HG02885 (cell line): ENCODE measurements at regions not wholly inside any gene's neighbourhood (a gene's known extent, or its start where the extent isn't known, plus 50 kb on each side); places are given as distances from the start of the nearest gene placed in this dataset.
"Not testable (repeated sequence)": the region's sequence is repeated elsewhere in the genome, so short reads cannot be mapped to it uniquely, and the experiment has no call there.

Experiments used
- ATAC-seq: cut with Tn5 transposase; IDR thresholded peaks from one replicate; pipeline ENCODE4 v1.9.1; 2021; ENCODE audit warnings: mild to moderate bottlenecking; ENCODE audit not compliant: unreplicated experiment, poor library complexity

DNA sequence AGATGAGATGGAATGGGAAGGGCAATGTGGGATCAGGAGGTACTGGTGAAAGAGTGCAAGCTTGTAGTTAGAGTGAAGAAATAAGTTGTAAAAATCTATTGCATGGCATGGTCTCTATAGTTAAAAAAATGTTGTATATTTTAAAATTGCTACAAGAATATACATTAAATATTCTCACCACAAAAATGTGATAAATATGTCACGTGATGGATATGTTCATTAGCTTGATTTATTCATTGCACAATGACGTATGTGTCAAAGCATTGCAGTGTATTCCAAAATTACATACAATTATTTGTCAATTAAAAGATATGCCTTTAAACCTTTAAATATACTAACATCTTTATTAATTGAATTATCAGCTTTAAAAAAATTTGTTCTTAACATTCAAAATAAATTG, 1607.1 kb downstream of the REEP3 start:
- no peak for ATAC-seq

GRCh38 chr10:65130162-65130758, 1609.1 kb downstream of the REEP3 start:
- no peak for ATAC-seq

GRCh38 chr10:65133652-65134051, 1612.5 kb downstream of the REEP3 start:
- ATAC-seq, result no peak

GRCh38 chr10:65135508-65135907, 1614.3 kb downstream of the REEP3 start:
- ATAC-seq, result no peak

DNA sequence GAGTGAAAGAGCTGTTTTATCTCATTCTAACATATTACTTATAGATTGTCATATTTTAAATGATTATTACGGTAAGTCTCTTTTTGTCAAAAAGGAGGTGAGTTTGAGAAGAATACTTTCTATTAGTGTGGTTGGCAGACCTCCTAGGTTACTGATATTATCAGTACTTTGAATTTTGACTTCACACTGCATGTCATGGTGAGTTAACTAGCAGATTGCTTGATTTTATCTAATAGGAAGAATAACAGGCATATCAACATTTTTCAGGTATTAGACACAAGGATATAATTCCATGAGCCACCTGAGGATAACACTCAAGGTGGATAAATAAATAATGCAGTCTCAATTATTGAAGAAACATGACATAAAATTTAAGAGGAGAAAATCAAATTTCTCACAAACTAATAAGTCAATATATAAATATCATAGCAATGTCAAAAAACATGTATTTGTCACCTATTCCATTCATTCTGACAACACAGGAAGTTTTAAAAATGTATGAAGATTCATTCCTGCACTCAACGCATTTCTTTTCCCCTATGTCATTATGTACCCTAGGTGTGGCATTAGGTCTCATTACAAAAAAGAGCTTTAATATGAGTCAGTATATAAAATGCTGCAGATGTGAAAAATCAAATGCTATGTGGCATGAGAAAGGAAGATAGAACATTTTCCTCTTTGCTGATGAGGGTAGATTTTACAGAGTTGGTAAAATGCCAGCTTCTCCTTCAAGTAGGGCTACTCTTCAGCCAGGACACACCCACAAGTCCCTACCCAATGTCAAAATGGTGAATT, 1621.6 kb downstream of the REEP3 start:
- no peak for ATAC-seq

DNA sequence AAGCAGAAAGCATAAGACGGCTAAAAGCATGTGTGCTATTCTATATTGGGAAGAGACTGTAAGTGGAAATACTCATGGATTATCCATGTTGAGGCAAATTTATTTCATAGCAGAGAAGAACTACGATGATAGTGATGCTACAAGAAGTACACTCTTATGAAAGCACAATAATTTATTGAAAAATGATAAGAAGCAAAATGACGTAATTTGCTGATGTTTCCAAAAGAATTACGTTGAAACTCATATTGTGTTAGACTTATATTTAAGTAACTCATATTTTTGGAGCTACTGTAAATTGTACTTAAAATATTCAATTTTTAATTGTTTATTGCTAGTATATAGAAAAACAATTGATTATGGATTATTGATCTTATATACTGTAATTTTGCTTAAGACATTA, 1622.5 kb downstream of the REEP3 start:
- ATAC-seq, result no peak

DNA sequence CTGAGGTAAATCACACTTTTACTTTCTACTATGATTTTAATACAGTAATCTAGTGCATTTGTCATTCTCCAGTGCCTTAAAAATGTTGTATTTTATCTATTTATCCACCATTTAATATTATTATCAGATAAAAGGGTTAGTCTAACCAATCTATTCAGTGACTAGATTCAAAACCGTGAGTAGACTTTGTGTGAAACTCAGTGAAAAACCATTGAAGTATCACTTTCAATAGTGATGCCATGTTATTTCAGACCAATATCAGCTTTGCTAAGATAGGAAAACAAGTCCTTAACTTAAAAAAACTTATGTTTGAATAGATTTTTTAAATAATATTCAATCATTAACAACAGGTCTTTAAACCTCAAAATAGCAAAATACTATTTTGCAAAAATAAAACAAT, 1628.7 kb downstream of the REEP3 start:
- ATAC-seq, result no peak

GRCh38 chr10:65166272-65166671, 1645.1 kb downstream of the REEP3 start:
- ATAC-seq, result no peak

DNA sequence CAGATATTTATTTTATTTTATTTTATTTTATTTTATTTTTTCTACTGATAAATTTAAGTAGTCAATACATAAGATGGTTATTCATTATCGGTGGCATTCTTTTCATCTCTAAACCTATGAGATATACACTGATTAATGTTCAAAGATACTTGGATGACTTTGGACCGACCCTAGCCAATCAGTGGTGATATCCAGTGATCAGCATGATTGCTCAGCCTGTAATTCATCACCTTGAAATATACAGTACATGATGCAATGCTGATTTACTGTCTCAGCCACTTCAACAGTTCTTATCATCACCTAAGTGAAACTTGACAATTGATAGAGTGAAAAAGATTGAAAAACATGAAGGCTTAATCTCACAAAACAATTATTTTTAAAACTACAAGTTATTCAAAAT, 1651.0 kb downstream of the REEP3 start:
- no peak for ATAC-seq

DNA sequence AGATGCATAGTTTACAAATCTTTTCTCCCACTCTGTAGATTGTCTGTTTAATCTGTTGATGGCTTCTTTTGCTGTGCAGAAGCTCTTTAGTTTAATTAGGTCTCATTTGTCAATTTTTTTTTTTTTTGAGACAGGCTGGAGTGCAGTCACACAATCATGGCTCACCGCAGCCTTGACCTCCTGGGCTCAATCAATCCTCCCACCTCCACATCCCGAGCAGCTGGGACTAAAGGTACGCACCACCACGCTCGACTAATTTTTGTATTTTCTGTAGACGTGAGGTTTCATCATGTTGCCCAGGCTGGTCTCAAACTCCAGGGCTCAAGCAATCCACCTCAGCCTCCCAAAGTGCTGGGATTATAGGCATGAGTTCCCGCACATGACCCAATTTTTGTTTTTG, 1655.8 kb downstream of the REEP3 start:
- ATAC-seq, result no peak

DNA sequence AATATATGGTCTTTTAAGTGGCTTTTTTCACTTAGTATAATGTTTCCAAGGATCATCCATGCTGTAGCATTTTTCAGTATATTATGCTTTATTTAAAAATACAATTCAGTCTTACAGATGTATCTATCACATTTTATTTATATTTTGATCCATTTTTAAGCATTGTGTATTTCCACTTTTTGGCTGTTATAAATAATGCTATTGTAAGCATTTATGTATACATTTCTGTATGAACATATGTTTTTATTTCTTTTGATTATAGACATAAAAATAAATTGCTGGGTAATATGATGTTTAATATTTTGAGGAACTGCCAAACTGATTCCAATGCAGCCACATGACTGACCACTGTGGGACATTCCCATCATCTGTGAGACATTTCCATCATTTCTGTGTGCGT, 1662.0 kb downstream of the REEP3 start:
- no peak for ATAC-seq

- not testable (repeated sequence) for ATAC-seq
These were observed 1665.5 kb downstream of the REEP3 start for GRCh38 chr10:65186668-65187067.

GRCh38 chr10:65194126-65194525, 1672.9 kb downstream of the REEP3 start:
- ATAC-seq, result no peak

DNA sequence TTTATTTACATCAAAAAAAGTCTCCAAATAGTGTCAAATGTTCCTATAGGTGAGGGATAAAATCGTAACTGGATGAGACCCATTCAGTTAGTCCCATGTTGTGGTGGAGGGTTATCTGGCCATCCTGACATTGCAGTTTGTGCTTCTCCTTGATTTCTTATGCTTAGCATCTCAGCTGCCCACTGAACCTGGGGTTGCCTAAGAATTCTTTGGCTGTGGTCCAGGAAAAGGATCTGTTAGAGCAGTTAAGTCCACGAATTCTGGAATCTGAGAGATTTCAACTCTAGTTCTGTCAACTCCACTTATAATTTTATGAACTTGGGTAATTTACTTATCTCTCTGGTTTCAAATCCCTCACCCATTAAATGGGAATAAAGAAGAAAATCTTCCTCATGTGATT, 1673.4 kb downstream of the REEP3 start:
- no peak for ATAC-seq

GRCh38 chr10:65196111-65196510, 1674.9 kb downstream of the REEP3 start:
- ATAC-seq, result no peak

DNA sequence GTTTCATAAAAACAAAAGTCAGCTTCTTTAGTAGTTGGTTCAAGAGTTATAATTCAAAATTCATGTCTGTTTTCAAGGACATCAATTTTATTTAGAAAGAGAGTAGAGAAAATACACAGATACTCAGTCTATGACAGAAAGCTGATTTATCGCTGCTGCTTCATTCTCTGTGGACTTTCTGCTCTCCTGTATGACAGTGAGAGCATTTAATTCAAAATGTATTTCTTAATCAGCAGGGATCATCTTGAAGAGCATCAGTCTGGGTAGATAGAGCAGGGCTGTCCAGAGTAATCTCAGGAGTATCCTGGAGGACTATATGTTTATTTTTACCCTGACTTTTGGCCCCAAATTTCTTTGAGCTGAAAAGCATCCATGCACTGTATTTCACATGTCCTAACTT, 1676.7 kb downstream of the REEP3 start:
- no peak for ATAC-seq

DNA sequence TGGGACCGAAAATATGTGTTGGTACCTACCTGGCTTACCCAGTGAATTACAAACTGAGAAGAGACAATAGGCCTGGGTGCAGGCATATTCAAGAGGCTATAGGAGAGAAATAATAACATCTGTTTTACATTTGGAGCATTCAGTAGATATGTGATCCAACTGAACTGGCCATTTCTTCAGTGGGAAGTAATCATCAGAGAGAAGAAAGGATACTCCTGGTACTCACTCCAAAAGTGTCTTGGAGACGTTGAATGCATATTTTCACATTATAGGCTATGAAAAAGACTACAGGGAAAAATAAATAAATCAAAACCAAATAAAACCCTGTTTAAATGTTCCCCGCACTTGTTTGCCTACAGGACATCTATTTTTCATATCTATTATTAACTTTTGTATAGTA, 1680.3 kb downstream of the REEP3 start:
- no peak for ATAC-seq

- no peak for ATAC-seq
These were observed 1683.8 kb downstream of the REEP3 start for GRCh38 chr10:65204999-65205398.

DNA sequence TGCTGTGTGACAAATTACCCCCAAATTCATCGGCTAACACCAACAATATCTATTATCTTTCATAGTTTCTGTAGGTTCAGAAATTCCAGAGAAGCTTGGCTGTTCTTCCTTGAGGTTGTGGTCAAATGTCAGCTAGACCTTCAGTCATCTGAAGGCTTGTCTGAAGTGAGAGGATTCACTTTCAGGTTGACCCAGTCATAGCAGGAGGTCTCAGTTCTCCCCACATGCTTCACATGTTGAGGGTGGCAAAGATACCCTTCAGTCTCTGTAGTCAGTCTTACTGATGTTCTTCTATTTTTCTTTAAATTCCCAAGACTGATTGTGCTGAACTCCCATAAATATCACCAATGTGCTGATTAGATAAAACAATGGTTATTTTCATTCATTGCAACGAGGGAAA, 1692.0 kb downstream of the REEP3 start:
- ATAC-seq, result no peak

- ATAC-seq, result no peak
These were observed 1698.2 kb downstream of the REEP3 start for GRCh38 chr10:65219444-65219843.

DNA sequence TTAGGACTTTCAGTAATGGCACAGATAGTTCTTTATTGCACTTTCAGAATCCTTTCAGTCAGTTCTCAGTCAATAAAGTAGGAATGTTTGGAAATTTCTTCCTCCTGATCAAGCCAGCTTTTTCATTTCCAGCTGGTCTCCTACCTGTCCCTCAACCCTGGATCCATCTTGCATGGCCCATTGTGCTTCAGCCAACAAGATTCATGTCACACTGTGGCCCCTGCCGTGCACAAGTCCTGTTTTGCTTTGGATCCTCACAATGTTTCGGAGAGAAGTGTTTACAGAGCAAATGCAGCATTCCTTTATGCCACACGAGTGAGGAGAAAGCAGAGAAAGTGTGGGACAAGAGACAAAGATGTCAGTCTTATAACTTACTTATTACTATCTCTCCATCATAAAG, 1694.7 kb upstream of the LRRTM3 start:
- no peak for ATAC-seq

DNA sequence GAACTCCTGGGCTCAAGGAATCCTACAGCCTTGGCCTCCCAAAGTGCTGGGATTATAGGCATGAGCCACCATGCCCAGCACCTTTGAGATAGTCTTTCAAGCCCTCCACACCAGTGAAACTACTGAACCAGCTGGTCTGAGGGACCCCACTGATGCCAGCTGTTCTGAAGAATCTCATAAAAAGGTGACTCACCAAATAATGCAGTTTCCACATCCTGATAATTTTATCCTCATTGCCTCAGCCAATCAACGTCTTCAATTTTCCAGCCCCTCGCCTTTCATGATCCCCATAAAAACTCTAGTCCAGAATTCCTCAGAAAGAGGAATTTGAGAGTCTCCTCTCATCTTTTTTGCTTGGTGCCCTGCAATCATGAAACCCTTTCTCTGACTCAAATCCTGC, 1691.6 kb upstream of the LRRTM3 start:
- ATAC-seq, result no peak
